KBM-7 (cell line): ENCODE measurements at regions not wholly inside any gene's neighbourhood (a gene's known extent, or its start where the extent isn't known, plus 50 kb on each side); places are given as distances from the start of the nearest gene placed in this dataset.

Experiments
- DNase-seq: peaks from one replicate; pipeline ENCODE4 v3.0.0-alpha.2; 2015
- in situ Hi-C: fragments of 300-500 bp; cut with MboI; formaldehyde crosslinking; loops from 2 replicates; pipeline ENCODE4 v1.14.3; 2020; ENCODE audit warnings: low sequenced_read_pairs, low pct_unique_long_range_greater_than_20kb, mixed read lengths

GRCh38 chr6:6892744-6893583 is 214.8 kb upstream of the RREB1 start:
- in situ Hi-C loops = no loop called here
- DNase-seq = no peak

GRCh38 chr6:6893701-6894100 is 214.1 kb upstream of the RREB1 start:
- in situ Hi-C loops = no loop called here
- no peak for DNase-seq

- in situ Hi-C loops = no loop called here
- DNase-seq = no peak
These were observed 211.8 kb upstream of the RREB1 start for GRCh38 chr6:6895929-6896328.

- in situ Hi-C loops = no loop called here
- no peak for DNase-seq
These were observed 210.6 kb upstream of the RREB1 start for GRCh38 chr6:6897140-6897539.

GRCh38 chr6:6900569-6901204 is 207.1 kb upstream of the RREB1 start:
- DNase-seq = peak; percentile 64
- in situ Hi-C loops = no loop called here

- no peak for DNase-seq
- in situ Hi-C loops = no loop called here
These were observed 206.5 kb upstream of the RREB1 start for GRCh38 chr6:6901205-6901719.

- DNase-seq = no peak
- in situ Hi-C loops = no loop called here
These were observed 205.8 kb upstream of the RREB1 start for GRCh38 chr6:6901945-6902344.

- in situ Hi-C loops = no loop called here
- DNase-seq = no peak
These were observed 201.7 kb upstream of the RREB1 start for GRCh38 chr6:6905961-6906518.

GRCh38 chr6:6906570-6907213 is 201.1 kb upstream of the RREB1 start:
- DNase-seq = no peak
- in situ Hi-C loops = no loop called here

GRCh38 chr6:6907286-6907685 is 200.5 kb upstream of the RREB1 start:
- no peak for DNase-seq
- in situ Hi-C loops = no loop called here

GRCh38 chr6:6908121-6908520 is 199.6 kb upstream of the RREB1 start:
- in situ Hi-C loops = no loop called here
- DNase-seq = no peak

- no peak for DNase-seq
- in situ Hi-C loops = no loop called here
These were observed 198.7 kb upstream of the RREB1 start for GRCh38 chr6:6909111-6909510.

- DNase-seq = no peak
- in situ Hi-C loops = no loop called here
These were observed 196.9 kb upstream of the RREB1 start for GRCh38 chr6:6910734-6911295.

GRCh38 chr6:6911391-6911790 is 196.4 kb upstream of the RREB1 start:
- in situ Hi-C loops = no loop called here
- no peak for DNase-seq

- in situ Hi-C loops = no loop called here
- peak; percentile 43 for DNase-seq
These were observed 194.7 kb upstream of the RREB1 start for GRCh38 chr6:6912817-6913744.

GRCh38 chr6:6915219-6915618 is 192.5 kb upstream of the RREB1 start:
- in situ Hi-C loops = no loop called here
- DNase-seq = peak; percentile 49

- in situ Hi-C loops = no loop called here
- peak; percentile 59 for DNase-seq
These were observed 191.8 kb upstream of the RREB1 start for GRCh38 chr6:6915813-6916547.

GRCh38 chr6:6916598-6916997 is 191.2 kb upstream of the RREB1 start:
- in situ Hi-C loops = no loop called here

More at GRCh38 chr6:6916598-6916997, 191.2 kb upstream of the RREB1 start:
- no peak for DNase-seq
